H1 (cell line): ENCODE measurements at regions not wholly inside any gene's neighbourhood (a gene's known extent, or its start where the extent isn't known, plus 50 kb on each side); places are given as distances from the start of the nearest gene placed in this dataset.

ENCODE experiments used
- CBX5 ChIP-seq: fragments of 300-800, 300-1000 bp; sonication (generic); IDR thresholded peaks from 2 replicates; pipeline ENCODE4 v1.7.1; 2016; ENCODE audit warnings: antibody characterized with exemption, low read length, low read depth
- CTBP2 ChIP-seq: IDR thresholded peaks from 2 replicates; pipeline ENCODE4 v1.7.0; 2011; ENCODE audit warnings: borderline replicate concordance, mild to moderate bottlenecking, moderate library complexity, mixed read lengths, low read length; ENCODE audit not compliant: insufficient read depth, insufficient read length
- JUND ChIP-seq: IDR thresholded peaks from 2 replicates; pipeline ENCODE4 v1.6.1; 2011; ENCODE audit warnings: mild to moderate bottlenecking, improper control_type of control experiment, low read length
- KDM4A ChIP-seq: IDR thresholded peaks from one replicate; pipeline ENCODE4 v1.7.1; 2012; ENCODE audit warnings: low read depth, mild to moderate bottlenecking, moderate library complexity, low read length, inconsistent platforms; ENCODE audit not compliant: severe bottlenecking
- PHF8 ChIP-seq: fragments of 200-600 bp; sonication (generic); conservative IDR thresholded peaks from 2 replicates; pipeline ENCODE4 v1.7.1; 2012; ENCODE audit warnings: low read depth, mild to moderate bottlenecking, inconsistent platforms, low read length, moderate library complexity
- SIRT6 ChIP-seq: IDR thresholded peaks from one replicate; pipeline ENCODE4 v1.7.1; 2012; ENCODE audit warnings: low read length, inconsistent platforms
- YY1 ChIP-seq: IDR thresholded peaks from 2 replicates; pipeline ENCODE4 v1.6.1; 2011; ENCODE audit warnings: low read depth, mild to moderate bottlenecking, low read length
- TF ChIP-seq, protein P1 (sequence below): fragments of 300-600 bp; sonication (generic); IDR thresholded peaks from 2 replicates; pipeline ENCODE4 v1.7.1; 2012; ENCODE audit warnings: low read length, moderate library complexity, mild to moderate bottlenecking, inconsistent platforms; ENCODE audit not compliant: insufficient replicate concordance

- TF ChIP-seq, protein P1, sequence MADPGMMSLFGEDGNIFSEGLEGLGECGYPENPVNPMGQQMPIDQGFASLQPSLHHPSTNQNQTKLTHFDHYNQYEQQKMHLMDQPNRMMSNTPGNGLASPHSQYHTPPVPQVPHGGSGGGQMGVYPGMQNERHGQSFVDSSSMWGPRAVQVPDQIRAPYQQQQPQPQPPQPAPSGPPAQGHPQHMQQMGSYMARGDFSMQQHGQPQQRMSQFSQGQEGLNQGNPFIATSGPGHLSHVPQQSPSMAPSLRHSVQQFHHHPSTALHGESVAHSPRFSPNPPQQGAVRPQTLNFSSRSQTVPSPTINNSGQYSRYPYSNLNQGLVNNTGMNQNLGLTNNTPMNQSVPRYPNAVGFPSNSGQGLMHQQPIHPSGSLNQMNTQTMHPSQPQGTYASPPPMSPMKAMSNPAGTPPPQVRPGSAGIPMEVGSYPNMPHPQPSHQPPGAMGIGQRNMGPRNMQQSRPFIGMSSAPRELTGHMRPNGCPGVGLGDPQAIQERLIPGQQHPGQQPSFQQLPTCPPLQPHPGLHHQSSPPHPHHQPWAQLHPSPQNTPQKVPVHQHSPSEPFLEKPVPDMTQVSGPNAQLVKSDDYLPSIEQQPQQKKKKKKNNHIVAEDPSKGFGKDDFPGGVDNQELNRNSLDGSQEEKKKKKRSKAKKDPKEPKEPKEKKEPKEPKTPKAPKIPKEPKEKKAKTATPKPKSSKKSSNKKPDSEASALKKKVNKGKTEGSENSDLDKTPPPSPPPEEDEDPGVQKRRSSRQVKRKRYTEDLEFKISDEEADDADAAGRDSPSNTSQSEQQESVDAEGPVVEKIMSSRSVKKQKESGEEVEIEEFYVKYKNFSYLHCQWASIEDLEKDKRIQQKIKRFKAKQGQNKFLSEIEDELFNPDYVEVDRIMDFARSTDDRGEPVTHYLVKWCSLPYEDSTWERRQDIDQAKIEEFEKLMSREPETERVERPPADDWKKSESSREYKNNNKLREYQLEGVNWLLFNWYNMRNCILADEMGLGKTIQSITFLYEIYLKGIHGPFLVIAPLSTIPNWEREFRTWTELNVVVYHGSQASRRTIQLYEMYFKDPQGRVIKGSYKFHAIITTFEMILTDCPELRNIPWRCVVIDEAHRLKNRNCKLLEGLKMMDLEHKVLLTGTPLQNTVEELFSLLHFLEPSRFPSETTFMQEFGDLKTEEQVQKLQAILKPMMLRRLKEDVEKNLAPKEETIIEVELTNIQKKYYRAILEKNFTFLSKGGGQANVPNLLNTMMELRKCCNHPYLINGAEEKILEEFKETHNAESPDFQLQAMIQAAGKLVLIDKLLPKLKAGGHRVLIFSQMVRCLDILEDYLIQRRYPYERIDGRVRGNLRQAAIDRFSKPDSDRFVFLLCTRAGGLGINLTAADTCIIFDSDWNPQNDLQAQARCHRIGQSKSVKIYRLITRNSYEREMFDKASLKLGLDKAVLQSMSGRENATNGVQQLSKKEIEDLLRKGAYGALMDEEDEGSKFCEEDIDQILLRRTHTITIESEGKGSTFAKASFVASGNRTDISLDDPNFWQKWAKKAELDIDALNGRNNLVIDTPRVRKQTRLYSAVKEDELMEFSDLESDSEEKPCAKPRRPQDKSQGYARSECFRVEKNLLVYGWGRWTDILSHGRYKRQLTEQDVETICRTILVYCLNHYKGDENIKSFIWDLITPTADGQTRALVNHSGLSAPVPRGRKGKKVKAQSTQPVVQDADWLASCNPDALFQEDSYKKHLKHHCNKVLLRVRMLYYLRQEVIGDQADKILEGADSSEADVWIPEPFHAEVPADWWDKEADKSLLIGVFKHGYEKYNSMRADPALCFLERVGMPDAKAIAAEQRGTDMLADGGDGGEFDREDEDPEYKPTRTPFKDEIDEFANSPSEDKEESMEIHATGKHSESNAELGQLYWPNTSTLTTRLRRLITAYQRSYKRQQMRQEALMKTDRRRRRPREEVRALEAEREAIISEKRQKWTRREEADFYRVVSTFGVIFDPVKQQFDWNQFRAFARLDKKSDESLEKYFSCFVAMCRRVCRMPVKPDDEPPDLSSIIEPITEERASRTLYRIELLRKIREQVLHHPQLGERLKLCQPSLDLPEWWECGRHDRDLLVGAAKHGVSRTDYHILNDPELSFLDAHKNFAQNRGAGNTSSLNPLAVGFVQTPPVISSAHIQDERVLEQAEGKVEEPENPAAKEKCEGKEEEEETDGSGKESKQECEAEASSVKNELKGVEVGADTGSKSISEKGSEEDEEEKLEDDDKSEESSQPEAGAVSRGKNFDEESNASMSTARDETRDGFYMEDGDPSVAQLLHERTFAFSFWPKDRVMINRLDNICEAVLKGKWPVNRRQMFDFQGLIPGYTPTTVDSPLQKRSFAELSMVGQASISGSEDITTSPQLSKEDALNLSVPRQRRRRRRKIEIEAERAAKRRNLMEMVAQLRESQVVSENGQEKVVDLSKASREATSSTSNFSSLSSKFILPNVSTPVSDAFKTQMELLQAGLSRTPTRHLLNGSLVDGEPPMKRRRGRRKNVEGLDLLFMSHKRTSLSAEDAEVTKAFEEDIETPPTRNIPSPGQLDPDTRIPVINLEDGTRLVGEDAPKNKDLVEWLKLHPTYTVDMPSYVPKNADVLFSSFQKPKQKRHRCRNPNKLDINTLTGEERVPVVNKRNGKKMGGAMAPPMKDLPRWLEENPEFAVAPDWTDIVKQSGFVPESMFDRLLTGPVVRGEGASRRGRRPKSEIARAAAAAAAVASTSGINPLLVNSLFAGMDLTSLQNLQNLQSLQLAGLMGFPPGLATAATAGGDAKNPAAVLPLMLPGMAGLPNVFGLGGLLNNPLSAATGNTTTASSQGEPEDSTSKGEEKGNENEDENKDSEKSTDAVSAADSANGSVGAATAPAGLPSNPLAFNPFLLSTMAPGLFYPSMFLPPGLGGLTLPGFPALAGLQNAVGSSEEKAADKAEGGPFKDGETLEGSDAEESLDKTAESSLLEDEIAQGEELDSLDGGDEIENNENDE: no peak
- TF ChIP-seq KDM4A (no peak), YY1 (no peak), CBX5 (no peak), JUND (no peak), CTBP2 (no peak), SIRT6 (no peak), PHF8 (no peak)
These were observed 180.8 kb downstream of the NPHP4 start (continued) for GRCh38 chr1:5811419-5811818.
